Fibroblast of lung (primary cell): ENCODE measurements at regions not wholly inside any gene's neighbourhood (a gene's known extent, or its start where the extent isn't known, plus 50 kb on each side); places are given as distances from the start of the nearest gene placed in this dataset.
"Not testable (repeated sequence)": the region's sequence is repeated elsewhere in the genome, so short reads cannot be mapped to it uniquely, and the experiment has no call there.

ENCODE experiments used
- EZH2 ChIP-seq: IDR thresholded peaks from 2 replicates; pipeline ENCODE4 v1.5.1; 2012; ENCODE audit warnings: low read length, control low read depth, mild to moderate bottlenecking; ENCODE audit errors: missing control alignments
- TF ChIP-seq, protein P1 (sequence below), 2 donors: IDR thresholded peaks in 1 of 2; conservative IDR thresholded peaks in 1 of 2; 1 replicate in 1 of 2; 2 replicates in 1 of 2; pipeline ENCODE4 v1.5.1; 2011 to 2012; ENCODE audit warnings: low read length in 2 of 2, control low read depth in 1 of 2, inconsistent platforms in 1 of 2, low read depth in 1 of 2, mild to moderate bottlenecking in 1 of 2

GRCh38 chr5:34179453-34180190 lies 136.6 kb upstream of the C1QTNF3 start:
- TF ChIP-seq, protein P1, sequence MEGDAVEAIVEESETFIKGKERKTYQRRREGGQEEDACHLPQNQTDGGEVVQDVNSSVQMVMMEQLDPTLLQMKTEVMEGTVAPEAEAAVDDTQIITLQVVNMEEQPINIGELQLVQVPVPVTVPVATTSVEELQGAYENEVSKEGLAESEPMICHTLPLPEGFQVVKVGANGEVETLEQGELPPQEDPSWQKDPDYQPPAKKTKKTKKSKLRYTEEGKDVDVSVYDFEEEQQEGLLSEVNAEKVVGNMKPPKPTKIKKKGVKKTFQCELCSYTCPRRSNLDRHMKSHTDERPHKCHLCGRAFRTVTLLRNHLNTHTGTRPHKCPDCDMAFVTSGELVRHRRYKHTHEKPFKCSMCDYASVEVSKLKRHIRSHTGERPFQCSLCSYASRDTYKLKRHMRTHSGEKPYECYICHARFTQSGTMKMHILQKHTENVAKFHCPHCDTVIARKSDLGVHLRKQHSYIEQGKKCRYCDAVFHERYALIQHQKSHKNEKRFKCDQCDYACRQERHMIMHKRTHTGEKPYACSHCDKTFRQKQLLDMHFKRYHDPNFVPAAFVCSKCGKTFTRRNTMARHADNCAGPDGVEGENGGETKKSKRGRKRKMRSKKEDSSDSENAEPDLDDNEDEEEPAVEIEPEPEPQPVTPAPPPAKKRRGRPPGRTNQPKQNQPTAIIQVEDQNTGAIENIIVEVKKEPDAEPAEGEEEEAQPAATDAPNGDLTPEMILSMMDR (conservative IDR thresholded peaks at IDR 0.05 in 1 of 2, IDR thresholded peaks at IDR 0.05 in 1 of 2; ENCODE audit: low read depth in 1 of 2, low read length in 2 of 2), result not testable (repeated sequence)
- not testable (repeated sequence) for TF ChIP-seq EZH2
